Transverse colon (tissue), 4 donors: ENCODE measurements at regions not wholly inside any gene's neighbourhood (a gene's known extent, or its start where the extent isn't known, plus 50 kb on each side); places are given as distances from the start of the nearest gene placed in this dataset.

ENCODE experiments used
- DNase-seq: peaks from one replicate; pipeline ENCODE4 v3.0.0-alpha.2; 2019
- H3K27ac ChIP-seq, 4 donors: fragments of 200-600 bp; sonication (generic); 2 replicates each; pipeline ENCODE4 v1.5.1; 2016 to 2018; ENCODE audit warnings: inconsistent platforms in 4 of 4
- H3K27me3 ChIP-seq: fragments of 200-600 bp; sonication (generic); 2 replicates; pipeline ENCODE4 v1.5.1; 2017; ENCODE audit warnings: inconsistent platforms
- H3K36me3 ChIP-seq, 4 donors: fragments of 200-600 bp; sonication (generic); 2 replicates each; pipeline ENCODE4 v1.5.1; 2017 to 2019; ENCODE audit warnings: inconsistent platforms in 4 of 4
- H3K4me1 ChIP-seq, 4 donors: fragments of 200-600 bp; sonication (generic); 2 replicates each; pipeline ENCODE4 v1.5.1; 2017 to 2020; ENCODE audit warnings: inconsistent platforms in 4 of 4
- H3K4me3 ChIP-seq, 4 donors: fragments of 200-600 bp; sonication (generic); 1 replicate in 1 of 4; 2 replicates in 3 of 4; pipeline versions ENCODE4 v1.5.1 to v1.6.1; 2017 to 2019; ENCODE audit warnings: inconsistent platforms in 4 of 4
- H3K9me3 ChIP-seq, 2 donors: fragments of 200-600 bp; sonication (generic); 2 replicates each; pipeline ENCODE4 v1.5.1; 2017 to 2019; ENCODE audit warnings: inconsistent platforms in 2 of 2
- CTCF ChIP-seq, 5 experiments: fragments of 200-600 bp in 3 of 5; fragments of 450-650 bp in 2 of 5; sonication (generic) in 3 of 5; IDR thresholded peaks; 1 replicate in 2 of 5; 2 replicates in 3 of 5; pipeline ENCODE4 v1.5.1; 2016 to 2017; ENCODE audit warnings: antibody characterized with exemption in 5 of 5, inconsistent platforms in 3 of 5, mild to moderate bottlenecking in 2 of 5, moderate library complexity in 1 of 5
- EP300 ChIP-seq: sonication (generic); formaldehyde crosslinking; IDR thresholded peaks from one replicate; pipeline ENCODE4 v1.6.1; 2017; ENCODE audit warnings: antibody characterized with exemption, low read depth
- POLR2A ChIP-seq: fragments of 450-650 bp; IDR thresholded peaks from one replicate; pipeline ENCODE4 v1.6.1; 2016; ENCODE audit warnings: antibody characterized with exemption, mild to moderate bottlenecking, moderate library complexity
- POLR2AphosphoS5 ChIP-seq, 3 donors: sonication (generic); formaldehyde crosslinking; IDR thresholded peaks; one replicate each; pipeline ENCODE4 v1.6.1; 2016; ENCODE audit warnings: antibody characterized with exemption in 3 of 3
- WGBS, 2 donors: methylation state at CpG; one replicate each; pipeline ENCODE4 v1.1.5; 2018; ENCODE audit warnings: low coverage in 1 of 2; 5-methylcytosine and 5-hydroxymethylcytosine counted together
- in situ Hi-C, 4 donors: fragments of 200-750 bp; cut with MboI; loops; one replicate each; pipeline versions ENCODE4 v1.15.0 to v1.15.1; 2017; ENCODE audit warnings: low sequenced_read_pairs in 3 of 4, low pct_ligation_motif_present in 1 of 4, low pct_unique_long_range_greater_than_20kb in 1 of 4
- intact Hi-C: fragments of 100-400 bp; cut with DNase I; formaldehyde crosslinking; loops from one replicate; pipeline ENCODE4 v1.15.1; 2023; ENCODE audit warnings: low total_unique reads

DNA sequence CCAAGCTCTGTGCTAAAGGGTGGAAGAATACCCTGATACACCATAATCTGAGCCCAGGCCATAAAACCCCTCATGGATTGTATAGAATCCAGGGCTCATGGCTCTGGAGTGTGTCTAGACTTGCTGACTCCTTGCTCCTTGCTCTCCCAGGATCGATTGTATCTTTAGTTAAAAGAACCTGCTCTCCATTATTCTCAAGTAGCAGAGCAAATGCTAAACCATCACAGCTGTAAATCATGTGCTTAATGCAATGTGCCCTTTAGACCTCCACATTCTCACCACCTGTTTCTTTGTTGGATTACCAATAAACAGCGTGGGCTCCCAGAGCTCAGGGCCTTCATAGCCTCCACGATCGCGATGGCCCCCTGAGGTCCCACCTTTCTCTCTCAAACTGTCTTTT is 411.6 kb upstream of the FBXO33 start:
- Histone ChIP-seq H3K4me1 (no peaks in the 10 kb centered on the region), H3K27me3 (no peaks in the 10 kb centered on the region), H3K9me3 (no peaks in the 10 kb centered on the region), H3K4me3 (no peak overlapping the region), H3K27ac (no peak overlapping the region), H3K36me3 (no peaks in the 10 kb centered on the region)
- in situ Hi-C loops (no loop called here), intact Hi-C loops (no loop called here)
- 42 to 63% methylated on average over 4 to 5 of the region's 5 CpGs for WGBS, 2 donors
- TF ChIP-seq POLR2AphosphoS5 (IDR thresholded peaks at IDR 0.05) (no peak), EP300 (no peak), POLR2A (no peak), CTCF (IDR thresholded peaks at IDR 0.05) (no peak)
- no peak for DNase-seq

DNA sequence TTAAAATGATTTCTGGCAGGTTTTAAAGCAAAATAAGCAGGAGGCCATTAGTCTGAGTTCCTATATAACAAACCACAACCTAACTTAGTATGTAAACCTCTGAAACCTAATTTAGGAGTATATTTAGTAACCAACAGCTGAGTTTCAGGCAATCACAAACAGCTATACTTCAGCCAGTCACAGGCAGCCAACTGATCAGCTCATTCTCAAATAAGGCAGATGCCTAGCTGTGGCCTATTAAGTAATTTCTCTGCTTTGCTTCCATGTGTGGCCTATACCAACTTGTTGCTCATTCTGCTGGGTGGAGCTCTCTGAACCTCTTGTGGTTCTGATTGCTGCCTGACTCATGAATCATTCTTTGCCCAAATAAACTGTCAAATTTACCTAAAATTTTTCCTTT is 408.9 kb upstream of the FBXO33 start:
- H3K36me3 ChIP-seq = no peaks in the 10 kb centered on the region
- no peak for TF ChIP-seq CTCF (IDR thresholded peaks at IDR 0.05)
- no peak for TF ChIP-seq EP300
- no peak for TF ChIP-seq POLR2AphosphoS5 (IDR thresholded peaks at IDR 0.05)
- no peak for TF ChIP-seq POLR2A
- no peaks in the 10 kb centered on the region for H3K9me3 ChIP-seq
- no peak overlapping the region for H3K4me3 ChIP-seq
- H3K27ac ChIP-seq = no peak overlapping the region
- no peaks in the 10 kb centered on the region for H3K4me1 ChIP-seq
- in situ Hi-C loops = no loop called here
- H3K27me3 ChIP-seq = no peaks in the 10 kb centered on the region
- no peak for DNase-seq
- intact Hi-C loops = no loop called here

- in situ Hi-C loops (no loop called here), intact Hi-C loops (no loop called here)
- no peak for DNase-seq
- Histone ChIP-seq H3K4me3 (no peak overlapping the region), H3K9me3 (no peaks in the 10 kb centered on the region), H3K4me1 (no peaks in the 10 kb centered on the region), H3K27me3 (no peaks in the 10 kb centered on the region), H3K36me3 (no peaks in the 10 kb centered on the region), H3K27ac (no peak overlapping the region)
- no peak for TF ChIP-seq CTCF (IDR thresholded peaks at IDR 0.05)
- no peak for TF ChIP-seq EP300
- no peak for TF ChIP-seq POLR2A
- TF ChIP-seq POLR2AphosphoS5 (IDR thresholded peaks at IDR 0.05) = no peak
- WGBS, 2 donors = 48 to 50% methylated on average over 2 of the region's 2 CpGs
Measured at GRCh38 chr14:39827901-39828655, 395.8 kb upstream of the FBXO33 start.

DNA sequence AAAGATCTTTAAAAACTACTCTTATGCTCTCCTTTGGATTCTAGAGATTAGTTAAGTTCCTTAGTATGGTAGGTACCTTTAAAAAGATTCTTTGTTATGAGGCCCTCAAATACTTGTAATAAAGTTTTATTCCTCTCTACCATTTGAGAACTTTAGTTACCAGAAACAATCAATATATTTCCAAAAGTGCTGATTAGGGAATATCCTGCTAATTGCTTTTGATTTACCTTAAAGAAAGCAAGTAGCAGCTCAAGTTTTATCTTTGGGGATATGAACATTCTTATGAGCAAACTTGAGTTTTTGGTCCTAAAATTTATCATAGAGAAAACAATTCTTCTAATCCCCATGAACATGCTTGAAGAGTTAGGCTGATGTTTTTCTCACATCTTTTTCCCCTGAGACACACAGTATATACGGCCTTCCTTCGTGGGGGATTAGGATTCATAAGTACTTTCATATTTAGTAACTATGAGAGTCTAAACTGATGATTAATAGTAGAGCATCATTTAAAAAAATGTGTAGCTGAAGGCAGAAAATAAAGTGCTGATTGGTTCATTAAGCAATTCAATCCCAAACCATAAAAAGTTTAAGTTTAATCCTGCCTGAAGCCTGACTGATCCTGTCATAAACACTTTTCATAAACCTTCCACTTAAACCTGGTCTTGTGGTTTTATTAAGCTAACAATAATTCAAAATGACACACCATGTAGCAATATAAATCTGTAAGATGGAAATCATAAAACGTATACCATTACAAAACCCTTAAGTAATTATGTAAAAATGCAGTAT is 380.5 kb upstream of the FBXO33 start:
- H3K36me3 ChIP-seq = no peaks in the 10 kb centered on the region
- no peaks in the 10 kb centered on the region for H3K4me1 ChIP-seq
- H3K27me3 ChIP-seq = no peaks in the 10 kb centered on the region
- intact Hi-C loops = no loop called here
- TF ChIP-seq CTCF (IDR thresholded peaks at IDR 0.05) (no peak), POLR2AphosphoS5 (IDR thresholded peaks at IDR 0.05) (no peak), EP300 (no peak), POLR2A (no peak)
- WGBS, 2 donors = 40 to 55% methylated on average over 3 of the region's 3 CpGs
- no peak overlapping the region for H3K27ac ChIP-seq
- no peak overlapping the region for H3K4me3 ChIP-seq
- DNase-seq = no peak
- no peaks in the 10 kb centered on the region for H3K9me3 ChIP-seq
- in situ Hi-C loops = no loop called here
